PC-3 (cell line): ENCODE measurements at regions not wholly inside any gene's neighbourhood (a gene's known extent, or its start where the extent isn't known, plus 50 kb on each side); places are given as distances from the start of the nearest gene placed in this dataset.

Experiments used
- ATAC-seq: fragments of 200-7000 bp; cut with Tn5 transposase; 2 replicates; pipeline ENCODE4 v1.9.1; 2020; ENCODE audit warnings: mild to moderate bottlenecking, moderate library complexity
- BruUV-seq: library from RNA; stranded (reverse); fragments of 400-500 nt; replicated peaks from 2 replicates; lab custom pipeline; 2021; lab: Mats Ljungman, UMichigan
- CTCF ChIA-PET: fragments of 300-600 bp; sonication (Branson Sonifier 250); formaldehyde crosslinking; loops from one replicate; lab custom pipeline; 2022; ENCODE audit warnings: antibody characterized with exemption; lab: Charles Lee
- POLR2A ChIA-PET: fragments of 300-600 bp; sonication (Branson Sonifier 250); formaldehyde crosslinking; loops from one replicate; lab custom pipeline; 2022; ENCODE audit warnings: antibody characterized with exemption; ENCODE audit not compliant: unreplicated experiment; lab: Charles Lee
- DNase-seq: peaks from one replicate; pipeline ENCODE4 v3.0.0-alpha.2; 2015
- H2AFZ ChIP-seq: fragments of 300-600 bp; sonication (generic); 2 replicates; pipeline ENCODE4 v1.6.0; 2016; ENCODE audit warnings: antibody characterized with exemption, low read length
- H3F3A ChIP-seq: fragments of 300-600 bp; sonication (generic); one replicate; pipeline ENCODE4 v1.6.0; 2017; ENCODE audit warnings: antibody characterized with exemption, low read length, control low read depth, mild to moderate bottlenecking; ENCODE audit not compliant: unreplicated experiment
- H3K27ac ChIP-seq: fragments of 300-600 bp; sonication (generic); 2 replicates; pipeline ENCODE4 v1.5.1; 2016; ENCODE audit warnings: mild to moderate bottlenecking, low read length
- H3K27me3 ChIP-seq: fragments of 300-600 bp; sonication (generic); 2 replicates; pipeline ENCODE4 v1.6.1; 2016; ENCODE audit warnings: low read length, mixed read lengths
- H3K36me3 ChIP-seq: fragments of 300-600 bp; sonication (generic); 2 replicates; pipeline ENCODE4 v1.6.1; 2016; ENCODE audit warnings: low read depth, mixed run types, low read length, mixed read lengths
- H3K4me1 ChIP-seq: fragments of 300-600 bp; sonication (generic); 2 replicates; pipeline ENCODE4 v1.5.1; 2016; ENCODE audit warnings: low read length; ENCODE audit not compliant: insufficient read depth
- H3K4me2 ChIP-seq: fragments of 300-600 bp; sonication (generic); 2 replicates; pipeline ENCODE4 v1.6.0; 2016; ENCODE audit warnings: low read length
- H3K4me3 ChIP-seq: fragments of 300-600 bp; sonication (generic); 2 replicates; pipeline ENCODE4 v1.5.1; 2016; ENCODE audit warnings: mild to moderate bottlenecking, low read length, mixed read lengths
- H3K79me2 ChIP-seq: fragments of 300-600 bp; sonication (generic); 2 replicates; pipeline ENCODE4 v1.6.1; 2017; ENCODE audit warnings: low read length, mixed read lengths
- H3K9ac ChIP-seq: fragments of 300-600 bp; sonication (generic); 2 replicates; pipeline ENCODE4 v1.6.0; 2016; ENCODE audit warnings: mild to moderate bottlenecking, low read length
- H3K9me2 ChIP-seq: fragments of 300-600 bp; sonication (generic); replicated peaks from 2 replicates; pipeline ENCODE4 v1.6.1; 2016; ENCODE audit warnings: mixed run types, low read length, mixed read lengths
- H3K9me3 ChIP-seq: fragments of 300-600 bp; sonication (generic); 2 replicates; pipeline ENCODE4 v1.6.1; 2016; ENCODE audit warnings: low read length, mixed read lengths
- H4K20me1 ChIP-seq: fragments of 300-600 bp; sonication (generic); 2 replicates; pipeline ENCODE4 v1.6.1; 2016; ENCODE audit warnings: low read length, mixed read lengths
- CTCF ChIP-seq: fragments of 300-600 bp; sonication (generic); conservative IDR thresholded peaks from 2 replicates; pipeline ENCODE4 v1.5.1; 2017; ENCODE audit warnings: antibody characterized with exemption, low read depth, mild to moderate bottlenecking, low read length
- EZH2 ChIP-seq: fragments of 300-600 bp; sonication (generic); IDR thresholded peaks from one replicate; pipeline ENCODE4 v1.6.1; 2017; ENCODE audit warnings: antibody characterized with exemption, mild to moderate bottlenecking, low read length; ENCODE audit not compliant: unreplicated experiment
- EZH2phosphoT487 ChIP-seq: fragments of 300-600 bp; sonication (generic); IDR thresholded peaks from 2 replicates; pipeline ENCODE4 v1.6.1; 2018; ENCODE audit warnings: mild to moderate bottlenecking, antibody characterized with exemption, low read length, borderline replicate concordance
- intact Hi-C: fragments of 100-400 bp; cut with micrococcal nuclease; formaldehyde crosslinking; loops from 2 replicates; pipeline ENCODE4 v1.9.0; 2023

GRCh38 chr6:170112583-170112860 is 178.4 kb downstream of the DLL1 start:
- DNase-seq (no peak), ATAC-seq (no peak)
- Histone ChIP-seq H3K4me1 (no peaks in the 10 kb centered on the region), H3K9me2 (no peaks in the 10 kb centered on the region), H4K20me1 (no peaks in the 10 kb centered on the region), H3K36me3 (no peaks in the 10 kb centered on the region), H3F3A (no peaks in the 10 kb centered on the region), H3K27ac (no peak overlapping the region), H3K27me3 (no peaks in the 10 kb centered on the region), H3K9me3 (no peaks in the 10 kb centered on the region), H3K9ac (no peak overlapping the region), H3K4me2 (no peak overlapping the region), H3K4me3 (no peak overlapping the region), H2AFZ (no peak overlapping the region), H3K79me2 (no peaks in the 10 kb centered on the region)
- POLR2A ChIA-PET: no interaction called here
- intact Hi-C loops: no loop called here
- no peak for TF ChIP-seq EZH2phosphoT487
- TF ChIP-seq CTCF: no peak
- no peak for TF ChIP-seq EZH2
- no TSS peak for BruUV-seq
- CTCF ChIA-PET: no interaction called here

GRCh38 chr6:170111816-170112582 is 178.9 kb downstream of the DLL1 start:
- DNase-seq (no peak), ATAC-seq (no peak)
- no peaks in the 10 kb centered on the region for H3K79me2 ChIP-seq
- H2AFZ ChIP-seq: no peak overlapping the region
- H3K9ac ChIP-seq: no peak overlapping the region
- no peaks in the 10 kb centered on the region for H3F3A ChIP-seq
- H3K27ac ChIP-seq: no peak overlapping the region
- H3K9me3 ChIP-seq: no peaks in the 10 kb centered on the region
- intact Hi-C loops: no loop called here
- TF ChIP-seq CTCF (no peak), EZH2 (no peak), EZH2phosphoT487 (no peak)
- no peaks in the 10 kb centered on the region for H3K9me2 ChIP-seq
- CTCF ChIA-PET: no interaction called here
- 0 out of 2 replicates have a peak, but pooled peaks cover under 1% of the 10 kb centered on the region for H3K27me3 ChIP-seq
- H4K20me1 ChIP-seq: no peaks in the 10 kb centered on the region
- no peak overlapping the region for H3K4me3 ChIP-seq
- no peak overlapping the region for H3K4me2 ChIP-seq
- H3K4me1 ChIP-seq: no peaks in the 10 kb centered on the region
- POLR2A ChIA-PET: no interaction called here
- H3K36me3 ChIP-seq: no peaks in the 10 kb centered on the region
- no TSS peak for BruUV-seq

- Histone ChIP-seq H2AFZ (no peak overlapping the region), H3K9ac (no peak overlapping the region), H3K4me2 (no peak overlapping the region), H4K20me1 (no peaks in the 10 kb centered on the region), H3K9me3 (no peaks in the 10 kb centered on the region), H3K9me2 (no peaks in the 10 kb centered on the region), H3K27me3 (0 out of 2 replicates have a peak, but pooled peaks cover 7% of the 10 kb centered on the region), H3K4me3 (no peak overlapping the region), H3K79me2 (no peaks in the 10 kb centered on the region), H3K4me1 (no peaks in the 10 kb centered on the region), H3K27ac (no peak overlapping the region), H3K36me3 (no peaks in the 10 kb centered on the region), H3F3A (no peaks in the 10 kb centered on the region)
- DNase-seq (no peak), ATAC-seq (no peak)
- CTCF ChIA-PET: no interaction called here
- POLR2A ChIA-PET: no interaction called here
- no TSS peak for BruUV-seq
- TF ChIP-seq EZH2 (no peak), CTCF (no peak), EZH2phosphoT487 (no peak)
- intact Hi-C loops: no loop called here
Measured at GRCh38 chr6:170111141-170111664, 179.7 kb downstream of the DLL1 start.
